ENCODE measurements at regions not wholly inside any gene's neighbourhood (a gene's known extent, or its start where the extent isn't known, plus 50 kb on each side); places are given as distances from the start of the nearest gene placed in this dataset.

DNA sequence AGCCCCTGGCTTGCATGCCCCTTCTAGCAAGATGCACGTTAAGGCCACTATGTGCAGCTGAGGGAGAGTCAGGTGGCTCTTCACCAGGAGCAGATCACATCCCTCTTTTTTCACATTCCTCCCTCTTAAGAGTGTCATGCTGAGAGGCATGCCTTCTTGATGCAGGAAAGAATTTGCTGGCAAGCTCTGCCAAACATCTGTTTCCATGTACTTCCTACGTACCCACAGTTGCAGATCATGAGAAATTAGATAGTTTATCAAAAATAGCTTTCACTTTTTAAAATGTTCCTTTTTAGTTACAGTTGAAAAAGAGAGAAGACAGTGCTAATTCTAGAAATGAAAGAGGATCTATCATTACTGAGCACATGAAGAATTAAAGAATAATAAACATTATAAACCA lies 79.7 kb upstream of the ZNF722 start:
- TF ChIP-seq Cebpa-rat (IDR thresholded peaks at IDR 0.05), result no peak
- Histone ChIP-seq H3K4me3 (no peak overlapping the region), H3K27me3 (no peaks in the 10 kb centered on the region), H3K4me2 (no peak overlapping the region; a peak in 1 of 22 replicates), H3K36me3 (peaks cover 31 to 85% (median 61%) of the 10 kb centered on the region in 11 experiments), H3K27ac (no peak overlapping the region), H4K20me1 (no peaks in the 10 kb centered on the region), H3K9ac (no peak overlapping the region), H3K9me3 (replicated peaks in 1 of 11) (peaks cover 78 to 95% (median 86%) of the 10 kb centered on the region in 11 experiments), H3K4me1 (peaks cover 0 to 2% (median 0%) of the 10 kb centered on the region in 10 experiments; a peak in 3 of 20 replicates)

DNA sequence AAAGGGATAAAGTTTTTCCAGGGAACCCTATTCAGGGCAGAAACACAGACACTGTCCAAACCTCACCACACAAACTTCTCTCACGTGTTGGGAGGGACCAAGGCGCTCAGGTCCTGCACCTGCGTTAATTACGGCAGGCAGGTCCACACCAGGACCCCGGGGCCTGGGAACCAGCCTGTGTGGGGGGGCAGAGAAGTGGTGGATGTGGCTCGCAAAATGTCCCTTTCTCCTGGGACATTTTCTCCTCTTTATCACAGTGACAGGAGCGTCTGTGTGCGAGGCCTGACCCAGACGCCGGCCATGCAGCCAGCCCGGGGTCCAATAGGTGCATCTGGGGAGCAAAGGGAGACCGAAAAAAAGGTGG lies 73.4 kb upstream of the ZNF722 start:
- peak overlapping the region; percentile 84 to 97 (median 93) for H3K9ac ChIP-seq
- no peaks in the 10 kb centered on the region for H4K20me1 ChIP-seq
- H3K4me3 ChIP-seq, result peak overlapping the region; percentile 67 to 80 (median 74)
- H3K4me1 ChIP-seq, result peaks cover 10 to 23% (median 17%) of the 10 kb centered on the region in 10 experiments; a peak in 19 of 20 replicates
- peaks cover 10 to 30% (median 23%) of the 10 kb centered on the region in 11 experiments; a peak in 19 of 22 replicates for H3K36me3 ChIP-seq
- peaks cover 36 to 52% (median 44%) of the 10 kb centered on the region in 11 experiments for H3K9me3 ChIP-seq (replicated peaks in 1 of 11)
- peak overlapping the region; percentile 63 to 99 (median 97); a peak in 21 of 22 replicates for H3K27ac ChIP-seq
- TF ChIP-seq Cebpa-rat (IDR thresholded peaks at IDR 0.05), result no peak
- no peaks in the 10 kb centered on the region for H3K27me3 ChIP-seq
- peak overlapping the region; percentile 77 to 98 (median 90) for H3K4me2 ChIP-seq

GRCh38 chr7:63925626-63926460 lies 72.8 kb upstream of the ZNF722 start:
- Histone ChIP-seq H3K27ac (peak overlapping the region; percentile 93 to 99 (median 97)), H3K36me3 (peaks cover 7 to 24% (median 19%) of the 10 kb centered on the region in 11 experiments; a peak in 18 of 22 replicates), H3K27me3 (no peaks in the 10 kb centered on the region), H3K9me3 (replicated peaks in 1 of 11) (peaks cover 36 to 52% (median 44%) of the 10 kb centered on the region in 11 experiments), H3K4me2 (peak overlapping the region; percentile 77 to 98 (median 91)), H4K20me1 (no peaks in the 10 kb centered on the region), H3K9ac (peak overlapping the region; percentile 84 to 97 (median 93)), H3K4me1 (peaks cover 10 to 23% (median 17%) of the 10 kb centered on the region in 10 experiments; a peak in 19 of 20 replicates), H3K4me3 (peak overlapping the region; percentile 67 to 80 (median 74))
- no peak for TF ChIP-seq Cebpa-rat (IDR thresholded peaks at IDR 0.05)

GRCh38 chr7:63927261-63927660 lies 71.4 kb upstream of the ZNF722 start:
- H3K4me3 ChIP-seq, result peak overlapping the region; percentile 67 to 80 (median 74)
- peaks cover 10 to 23% (median 17%) of the 10 kb centered on the region in 10 experiments; a peak in 19 of 20 replicates for H3K4me1 ChIP-seq
- H3K9ac ChIP-seq, result peak overlapping the region; percentile 84 to 97 (median 93)
- H3K9me3 ChIP-seq (replicated peaks in 1 of 11), result peaks cover 36 to 52% (median 44%) of the 10 kb centered on the region in 11 experiments
- H3K27ac ChIP-seq, result peak overlapping the region; percentile 26 to 99 (median 97); a peak in 20 of 22 replicates
- peak overlapping the region; percentile 88 to 98 (median 94) for H3K4me2 ChIP-seq
- no peaks in the 10 kb centered on the region for H3K27me3 ChIP-seq
- no peak for TF ChIP-seq Cebpa-rat (IDR thresholded peaks at IDR 0.05)
- H4K20me1 ChIP-seq, result no peaks in the 10 kb centered on the region
- peaks cover 0 to 10% (median 7%) of the 10 kb centered on the region in 11 experiments; a peak in 13 of 22 replicates for H3K36me3 ChIP-seq

- Histone ChIP-seq H3K9ac (no peak overlapping the region), H3K27me3 (no peaks in the 10 kb centered on the region), H3K4me2 (no peak overlapping the region), H3K9me3 (replicated peaks in 1 of 11) (peaks cover 24 to 46% (median 32%) of the 10 kb centered on the region in 11 experiments), H3K4me1 (peaks cover 8 to 11% (median 10%) of the 10 kb centered on the region in 10 experiments; a peak in 17 of 20 replicates), H3K27ac (no peak overlapping the region), H3K4me3 (no peak overlapping the region; a peak in 1 of 20 replicates), H4K20me1 (no peaks in the 10 kb centered on the region), H3K36me3 (no peaks in the 10 kb centered on the region; a peak in 1 of 22 replicates)
- TF ChIP-seq Cebpa-rat (IDR thresholded peaks at IDR 0.05), result no peak
These were observed 67.5 kb upstream of the ZNF722 start for GRCh38 chr7:63931057-63931600.

DNA sequence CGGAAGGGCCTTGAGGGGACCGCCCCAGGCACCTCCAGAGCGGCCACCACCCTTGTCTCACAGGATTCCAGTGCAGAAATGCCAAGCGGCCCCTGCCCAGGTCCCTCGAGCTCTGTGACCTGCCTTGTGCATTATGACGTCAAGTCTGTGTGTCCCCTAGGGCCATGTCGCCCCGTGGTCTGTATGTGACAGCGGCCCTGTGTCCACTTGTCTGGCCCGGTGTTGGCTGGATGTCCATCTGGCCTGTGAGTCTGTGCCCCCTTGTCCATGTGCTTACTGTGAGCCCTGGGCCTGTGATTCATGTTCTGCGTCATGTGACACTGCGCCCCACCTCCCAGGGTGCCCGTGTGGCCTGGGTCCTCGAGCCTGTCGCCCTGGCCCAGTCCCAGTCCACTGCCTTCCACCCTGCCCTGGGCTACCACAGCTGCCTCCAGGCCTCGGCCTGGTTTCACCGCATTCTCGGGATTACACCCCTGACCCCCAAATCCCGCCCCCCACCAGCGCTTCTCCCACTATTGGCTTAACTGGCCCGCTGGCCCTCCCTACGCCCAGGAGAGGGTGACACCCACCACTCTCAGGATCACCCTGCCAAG lies 66.6 kb upstream of the ZNF722 start:
- peaks cover 30 to 47% (median 40%) of the 10 kb centered on the region in 11 experiments for H3K9me3 ChIP-seq (replicated peaks in 1 of 11)

More for the DNA sequence above, 66.6 kb upstream of the ZNF722 start:
- Histone ChIP-seq H3K4me1 (peaks cover 6 to 9% (median 7%) of the 10 kb centered on the region in 10 experiments; a peak in 17 of 20 replicates), H4K20me1 (no peaks in the 10 kb centered on the region), H3K36me3 (no peaks in the 10 kb centered on the region; a peak in 1 of 22 replicates), H3K4me3 (no peak overlapping the region), H3K27ac (no peak overlapping the region), H3K9ac (no peak overlapping the region), H3K4me2 (no peak overlapping the region), H3K27me3 (no peaks in the 10 kb centered on the region)
- no peak for TF ChIP-seq Cebpa-rat (IDR thresholded peaks at IDR 0.05)
